ENCODE measurements at regions not wholly inside any gene's neighbourhood (a gene's known extent, or its start where the extent isn't known, plus 50 kb on each side); places are given as distances from the start of the nearest gene placed in this dataset.
"Not testable (repeated sequence)": the region's sequence is repeated elsewhere in the genome, so short reads cannot be mapped to it uniquely, and the experiment has no call there.

DNA sequence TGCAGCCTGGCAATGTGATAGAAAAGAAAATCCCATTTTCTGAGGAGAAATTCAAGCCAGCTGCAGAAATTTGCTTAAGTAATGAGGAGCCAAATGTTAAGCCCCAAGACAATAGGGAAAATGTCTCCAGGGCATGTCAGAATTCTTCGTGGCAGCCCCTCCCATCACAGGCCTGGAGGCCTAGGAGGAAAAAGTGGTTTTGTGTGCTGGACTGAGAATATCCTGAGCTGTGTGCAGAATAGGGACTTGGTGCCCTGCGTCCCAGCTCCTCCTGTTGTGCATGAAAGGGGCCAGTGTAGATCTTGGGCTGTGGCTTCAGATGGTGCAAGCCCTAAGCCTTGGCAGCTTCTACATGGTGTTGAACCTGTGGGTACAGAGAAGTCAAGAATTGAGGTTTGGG is 948.3 kb downstream of the METTL15 start:
- not testable (repeated sequence) for TF ChIP-seq PRDM6 (tag by site-specific recombination; IDR thresholded peaks at IDR 0.05); AEBP2 (tag by site-specific recombination; IDR thresholded peaks at IDR 0.05; ENCODE audit: borderline replicate concordance); PBX3 (CRISPR knock-in tag; IDR thresholded peaks at IDR 0.05); BCL11A (tag by site-specific recombination; IDR thresholded peaks at IDR 0.05; ENCODE audit: low read depth); ZNF791 (tag by site-specific recombination; IDR thresholded peaks at IDR 0.05); ZNF211 (tag by site-specific recombination; IDR thresholded peaks at IDR 0.05; ENCODE audit: low read depth); HOXD13 (CRISPR knock-in tag; IDR thresholded peaks at IDR 0.05; ENCODE audit: borderline replicate concordance); TCF7L2 (IDR thresholded peaks at IDR 0.05; ENCODE audit: borderline replicate concordance, low read depth, low read length); KLF7 (tag by site-specific recombination; IDR thresholded peaks at IDR 0.05; ENCODE audit: borderline replicate concordance); PATZ1 (tag by site-specific recombination; IDR thresholded peaks at IDR 0.05); ZNF530 (tag by site-specific recombination; IDR thresholded peaks at IDR 0.05; ENCODE audit: low read depth); TRIM28 (IDR thresholded peaks at IDR 0.05; ENCODE audit: borderline replicate concordance, low read length)
- TF ChIP-seq, protein P1, sequence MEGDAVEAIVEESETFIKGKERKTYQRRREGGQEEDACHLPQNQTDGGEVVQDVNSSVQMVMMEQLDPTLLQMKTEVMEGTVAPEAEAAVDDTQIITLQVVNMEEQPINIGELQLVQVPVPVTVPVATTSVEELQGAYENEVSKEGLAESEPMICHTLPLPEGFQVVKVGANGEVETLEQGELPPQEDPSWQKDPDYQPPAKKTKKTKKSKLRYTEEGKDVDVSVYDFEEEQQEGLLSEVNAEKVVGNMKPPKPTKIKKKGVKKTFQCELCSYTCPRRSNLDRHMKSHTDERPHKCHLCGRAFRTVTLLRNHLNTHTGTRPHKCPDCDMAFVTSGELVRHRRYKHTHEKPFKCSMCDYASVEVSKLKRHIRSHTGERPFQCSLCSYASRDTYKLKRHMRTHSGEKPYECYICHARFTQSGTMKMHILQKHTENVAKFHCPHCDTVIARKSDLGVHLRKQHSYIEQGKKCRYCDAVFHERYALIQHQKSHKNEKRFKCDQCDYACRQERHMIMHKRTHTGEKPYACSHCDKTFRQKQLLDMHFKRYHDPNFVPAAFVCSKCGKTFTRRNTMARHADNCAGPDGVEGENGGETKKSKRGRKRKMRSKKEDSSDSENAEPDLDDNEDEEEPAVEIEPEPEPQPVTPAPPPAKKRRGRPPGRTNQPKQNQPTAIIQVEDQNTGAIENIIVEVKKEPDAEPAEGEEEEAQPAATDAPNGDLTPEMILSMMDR (tag by site-specific recombination; IDR thresholded peaks at IDR 0.05) = not testable (repeated sequence)
- TF ChIP-seq, protein P2, sequence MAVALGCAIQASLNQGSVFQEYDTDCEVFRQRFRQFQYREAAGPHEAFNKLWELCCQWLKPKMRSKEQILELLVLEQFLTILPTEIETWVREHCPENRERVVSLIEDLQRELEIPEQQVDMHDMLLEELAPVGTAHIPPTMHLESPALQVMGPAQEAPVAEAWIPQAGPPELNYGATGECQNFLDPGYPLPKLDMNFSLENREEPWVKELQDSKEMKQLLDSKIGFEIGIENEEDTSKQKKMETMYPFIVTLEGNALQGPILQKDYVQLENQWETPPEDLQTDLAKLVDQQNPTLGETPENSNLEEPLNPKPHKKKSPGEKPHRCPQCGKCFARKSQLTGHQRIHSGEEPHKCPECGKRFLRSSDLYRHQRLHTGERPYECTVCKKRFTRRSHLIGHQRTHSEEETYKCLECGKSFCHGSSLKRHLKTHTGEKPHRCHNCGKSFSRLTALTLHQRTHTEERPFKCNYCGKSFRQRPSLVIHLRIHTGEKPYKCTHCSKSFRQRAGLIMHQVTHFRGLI (tag by site-specific recombination; IDR thresholded peaks at IDR 0.05) = not testable (repeated sequence)
